K562 (cell line): ENCODE measurements at regions not wholly inside any gene's neighbourhood (a gene's known extent, or its start where the extent isn't known, plus 50 kb on each side); places are given as distances from the start of the nearest gene placed in this dataset.

Experiments used
- ATAC-seq: fragments of 200-7000 bp; cut with Tn5 transposase; 3 replicates; pipeline ENCODE4 v1.9.1; 2020; ENCODE audit warnings: moderate library complexity
- BruUV-seq: library from RNA; stranded (reverse); fragments of 400-500 nt; replicated peaks from 2 replicates; lab custom pipeline; 2021; lab: Mats Ljungman, UMichigan
- CTCF ChIA-PET: fragments of 300-600 bp; formaldehyde crosslinking; extraction: SDS; loops from one replicate; lab custom pipeline; 2021; ENCODE audit warnings: low intra/inter-chr PET ratio; lab: Yijun Ruan, JAX
- POLR2A ChIA-PET: fragments of 300-600, 350-650 bp; sonication (Branson Sonifier 250); formaldehyde crosslinking; extraction: SDS; loops from one replicate; lab custom pipeline; 2021; ENCODE audit warnings: antibody characterized with exemption, inconsistent platforms; lab: Yijun Ruan, JAX
- DNase-seq, 4 experiments: peaks; one replicate each; pipeline versions ENCODE4 v3.0.0 to v3.0.0-alpha.2; 2011 to 2018; ENCODE audit warnings: low spot score in 3 of 4, mixed read lengths in 3 of 4; ENCODE audit errors: extremely low read depth in 1 of 4
- FAIRE-seq: peaks from 2 replicates; lab custom pipeline; 2011; peaks lifted over from hg19 to GRCh38; lab: Jason Lieb, UNC
- H2AFZ ChIP-seq: 2 replicates; pipeline ENCODE4 v1.6.0; 2011; ENCODE audit warnings: low read depth, low read length, control low read depth, inconsistent platforms
- H3K27ac ChIP-seq: fragments of 200-600 bp; 3 replicates; pipeline ENCODE4 v1.8.0; 2011; ENCODE audit warnings: low read depth, mild to moderate bottlenecking, control low read depth, inconsistent platforms, low read length, moderate library complexity, mixed read lengths; ENCODE audit errors: extremely low read depth
- H3K27me3 ChIP-seq, 2 experiments: fragments of 300-600 bp in 1 of 2; 2 replicates in 1 of 2; 3 replicates in 1 of 2; pipeline versions ENCODE4 v1.6.0 to v1.8.0; 2011; ENCODE audit warnings: inconsistent platforms in 2 of 2, low read length in 2 of 2, mild to moderate bottlenecking in 1 of 2, mixed read lengths in 1 of 2, moderate library complexity in 1 of 2; ENCODE audit not compliant: control insufficient read depth in 2 of 2, insufficient read depth in 2 of 2
- H3K36me3 ChIP-seq: fragments of 300-600 bp; 3 replicates; pipeline ENCODE4 v1.8.0; 2011; ENCODE audit warnings: mild to moderate bottlenecking, low read length, inconsistent platforms; ENCODE audit not compliant: control insufficient read depth, insufficient read depth
- H3K4me1 ChIP-seq, 2 experiments: fragments of 200-600 bp in 1 of 2; replicated peaks in 1 of 2; 2 replicates in 1 of 2; 3 replicates in 1 of 2; pipeline versions ENCODE4 v1.5.1 to v1.8.0; 2011; ENCODE audit warnings: inconsistent platforms in 2 of 2, low read length in 2 of 2, mild to moderate bottlenecking in 1 of 2, mixed read lengths in 1 of 2, moderate library complexity in 1 of 2; ENCODE audit not compliant: control insufficient read depth in 2 of 2, insufficient read depth in 2 of 2
- H3K4me2 ChIP-seq: 2 replicates; pipeline ENCODE4 v1.6.1; 2011; ENCODE audit warnings: low read length, control low read depth, inconsistent platforms, mixed read lengths; ENCODE audit not compliant: insufficient read depth
- H3K4me3 ChIP-seq: fragments of 200-600 bp; sonication (generic), shearing (Covaris generic); 2 replicates; pipeline ENCODE4 v1.5.1; 2016; ENCODE audit warnings: control low read depth, inconsistent platforms
- H3K79me2 ChIP-seq: fragments of 200-600 bp; 3 replicates; pipeline ENCODE4 v1.8.0; 2011; ENCODE audit warnings: low read length, inconsistent platforms; ENCODE audit not compliant: control insufficient read depth, insufficient read depth
- H3K9ac ChIP-seq, 2 experiments: 2 replicates each; pipeline versions ENCODE4 v1.6.0 to v1.6.1; 2011; ENCODE audit warnings: low read depth in 2 of 2, low read length in 2 of 2, control low read depth in 1 of 2, inconsistent platforms in 1 of 2, mild to moderate bottlenecking in 1 of 2, mixed read lengths in 1 of 2; ENCODE audit not compliant: insufficient read depth in 1 of 2
- H3K9me1 ChIP-seq: one replicate; pipeline ENCODE4 v1.6.0; 2011; ENCODE audit warnings: inconsistent platforms, mild to moderate bottlenecking, low read length, moderate library complexity; ENCODE audit not compliant: control insufficient read depth, insufficient read depth
- H3K9me3 ChIP-seq: replicated peaks from 2 replicates; pipeline ENCODE4 v1.5.1; 2011; ENCODE audit warnings: low read depth, low read length, inconsistent platforms; ENCODE audit not compliant: control insufficient read depth, insufficient read depth
- H4K20me1 ChIP-seq: replicated peaks from 2 replicates; pipeline ENCODE4 v1.6.1; 2011; ENCODE audit warnings: low read length, inconsistent platforms, mixed read lengths; ENCODE audit not compliant: control insufficient read depth, insufficient read depth
- CGGBP1 ChIP-seq: fragments of 250-450 bp; sonication (Bioruptor Pico); IDR thresholded peaks from 2 replicates; pipeline ENCODE4 v1.9.0; 2021; ENCODE audit warnings: mild to moderate bottlenecking
- ETS1 ChIP-seq: conservative IDR thresholded peaks from 2 replicates; pipeline ENCODE4 v1.6.1; 2011; ENCODE audit warnings: low read depth, mild to moderate bottlenecking, low read length; ENCODE audit not compliant: control insufficient read depth
- GTF2B ChIP-seq: IDR thresholded peaks from 2 replicates; pipeline ENCODE4 v1.6.1; 2011; ENCODE audit not compliant: insufficient read length; ENCODE audit errors: extremely low read depth
- KAT8 ChIP-seq: fragments of 450-650 bp; IDR thresholded peaks from 2 replicates; pipeline ENCODE4 v1.6.1; 2016; ENCODE audit warnings: low read depth, mild to moderate bottlenecking
- MTA1 ChIP-seq: fragments of 450-650 bp; IDR thresholded peaks from 2 replicates; pipeline ENCODE4 v1.6.1; 2017; ENCODE audit warnings: borderline replicate concordance
- NR3C1 ChIP-seq: sonication (generic); formaldehyde crosslinking; IDR thresholded peaks from 2 replicates; pipeline ENCODE4 v1.8.1; 2022; ENCODE audit warnings: missing genetic modification reagents
- SNRNP70 ChIP-seq: fragments of 200-400 bp; formaldehyde crosslinking; optimal IDR thresholded peaks from 2 replicates; pipeline ENCODE3; 2017; ENCODE audit warnings: low read depth, low read length
- THRB ChIP-seq: fragments of 450-650 bp; formaldehyde crosslinking; conservative IDR thresholded peaks from 2 replicates; pipeline ENCODE4 v1.4.0; 2022; ENCODE audit warnings: mild to moderate bottlenecking, missing genetic modification characterization
- ZNF282 ChIP-seq: sonication (generic); formaldehyde crosslinking; IDR thresholded peaks from 2 replicates; pipeline ENCODE4 v1.8.1; 2023; ENCODE audit warnings: missing genetic modification reagents
- ZNF583 ChIP-seq: fragments of 250-450 bp; sonication (Bioruptor Pico); IDR thresholded peaks from 2 replicates; pipeline ENCODE4 v1.4.0; 2020
- WGBS: fragments of 100-300 bp; shearing (Covaris generic); methylation state at CpG from one replicate; pipeline ENCODE4 v1.1.6; 2016; ENCODE audit warnings: low coverage, mixed read lengths; ENCODE audit not compliant: insufficient coverage; ENCODE audit errors: missing lambda C conversion rate; 5-methylcytosine and 5-hydroxymethylcytosine counted together
- in situ Hi-C: fragments of 300-500 bp; cut with MboI; formaldehyde crosslinking; loops from 4 replicates; pipeline ENCODE4 v1.15.0; 2018; ENCODE audit warnings: inconsistent platforms, mixed read lengths
- intact Hi-C: fragments of 100-400 bp; cut with micrococcal nuclease; formaldehyde crosslinking; loops from 2 replicates; pipeline ENCODE4 v1.14.2; 2022
- TF ChIP-seq, protein P1 (sequence below): fragments of 250-450 bp; sonication (Bioruptor Pico); IDR thresholded peaks from 2 replicates; pipeline ENCODE4 v1.4.0; 2020; ENCODE audit warnings: mild to moderate bottlenecking, moderate library complexity

DNA sequence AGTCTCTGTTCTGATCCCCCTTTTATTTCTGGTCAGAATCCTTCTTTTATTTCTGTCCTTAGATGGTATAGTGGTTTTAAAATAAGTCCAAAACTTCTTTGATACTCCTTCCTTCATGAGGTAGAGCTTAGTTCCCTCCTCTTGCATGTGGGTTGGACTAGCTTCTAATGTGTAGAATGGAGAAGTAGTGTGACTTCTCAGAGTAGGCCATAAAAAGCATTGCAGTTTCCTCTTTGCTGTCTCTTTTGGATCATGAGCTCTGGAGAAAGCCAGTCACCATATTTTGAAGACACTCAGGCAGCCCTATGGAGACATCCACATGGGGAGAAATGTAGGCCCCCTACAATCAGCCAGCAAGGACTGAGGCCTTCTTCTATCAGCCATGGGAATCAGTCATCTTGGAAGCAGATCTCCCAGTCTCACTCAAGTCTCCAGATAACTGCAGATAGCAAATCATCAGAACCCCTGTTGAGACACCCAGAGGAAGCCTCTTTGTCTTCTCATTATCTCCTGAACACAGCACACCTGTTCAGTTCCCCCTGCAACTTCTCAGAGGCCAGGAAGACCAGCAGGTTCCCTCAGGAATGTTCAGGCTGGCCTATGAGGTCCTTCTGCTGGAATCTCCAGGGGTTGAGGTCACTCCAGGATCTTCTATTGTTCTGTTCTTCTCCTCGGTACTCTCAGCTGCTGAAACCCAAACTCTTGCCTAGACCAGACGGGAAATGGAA is 511.9 kb upstream of the ZMIZ1 start:
- WGBS = 0% methylated on average over 2 of the region's 2 CpGs
- no peaks in the 10 kb centered on the region for H3K79me2 ChIP-seq
- TF ChIP-seq ETS1 (no peak), CGGBP1 (no peak), SNRNP70 (no peak), GTF2B (no peak), KAT8 (no peak), NR3C1 (CRISPR knock-in tag) (no peak), MTA1 (no peak), ZNF282 (CRISPR knock-in tag) (no peak), THRB (CRISPR knock-in tag) (no peak), ZNF583 (CRISPR knock-in tag) (no peak)
- TF ChIP-seq, protein P1, sequence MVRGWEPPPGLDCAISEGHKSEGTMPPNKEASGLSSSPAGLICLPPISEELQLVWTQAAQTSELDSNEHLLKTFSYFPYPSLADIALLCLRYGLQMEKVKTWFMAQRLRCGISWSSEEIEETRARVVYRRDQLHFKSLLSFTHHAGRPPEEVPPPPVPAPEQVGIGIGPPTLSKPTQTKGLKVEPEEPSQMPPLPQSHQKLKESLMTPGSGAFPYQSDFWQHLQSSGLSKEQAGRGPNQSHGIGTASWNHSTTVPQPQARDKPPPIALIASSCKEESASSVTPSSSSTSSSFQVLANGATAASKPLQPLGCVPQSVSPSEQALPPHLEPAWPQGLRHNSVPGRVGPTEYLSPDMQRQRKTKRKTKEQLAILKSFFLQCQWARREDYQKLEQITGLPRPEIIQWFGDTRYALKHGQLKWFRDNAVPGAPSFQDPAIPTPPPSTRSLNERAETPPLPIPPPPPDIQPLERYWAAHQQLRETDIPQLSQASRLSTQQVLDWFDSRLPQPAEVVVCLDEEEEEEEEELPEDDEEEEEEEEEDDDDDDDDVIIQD = no peak

More for the DNA sequence above, 511.9 kb upstream of the ZMIZ1 start:
- intact Hi-C loops (no loop called here), in situ Hi-C loops (no loop called here)
- no peak for ATAC-seq
- Histone ChIP-seq H3K27me3 (peaks cover 2 to 29% of the 10 kb centered on the region in 2 experiments; a peak in 2 of 5 replicates), H3K4me3 (no peak overlapping the region), H3K4me2 (no peak overlapping the region), H3K27ac (no peak overlapping the region), H3K9me1 (no peaks in the 10 kb centered on the region), H3K4me1 (no peaks in the 10 kb centered on the region), H3K9ac (no peak overlapping the region), H3K36me3 (no peaks in the 10 kb centered on the region), H4K20me1 (no peaks in the 10 kb centered on the region; the same call in 1 of the 2 replicates), H3K9me3 (no peaks in the 10 kb centered on the region), H2AFZ (no peak overlapping the region)
- POLR2A ChIA-PET = interaction anchor here (0.8 kb wide), 1 partner anchor 11 kb away, joined by 4 read pairs; no protein-coding TSS in a partner anchor
- no TSS peak for BruUV-seq
- CTCF ChIA-PET = no interaction called here
- no peak for DNase-seq
- no peak for FAIRE-seq
